HCT116 (cell line): ENCODE measurements at regions not wholly inside any gene's neighbourhood (a gene's known extent, or its start where the extent isn't known, plus 50 kb on each side); places are given as distances from the start of the nearest gene placed in this dataset.

ENCODE experiments used
- ATAC-seq: fragments of 200-7000 bp; cut with Tn5 transposase; 2 replicates; pipeline ENCODE4 v1.9.1; 2020; ENCODE audit warnings: mild to moderate bottlenecking, moderate library complexity
- BruUV-seq: library from RNA; stranded (reverse); fragments of 400-500 nt; replicated peaks from 2 replicates; lab custom pipeline; 2021; lab: Mats Ljungman, UMichigan
- CTCF ChIA-PET: fragments of 300-600 bp; sonication (Branson Sonifier 250); formaldehyde crosslinking; loops from one replicate; lab custom pipeline; 2021; ENCODE audit warnings: antibody characterized with exemption; lab: Charles Lee
- POLR2A ChIA-PET: fragments of 300-600, 350-600 bp; sonication (Branson Sonifier 250); formaldehyde crosslinking; loops from one replicate; lab custom pipeline; 2021; ENCODE audit warnings: antibody characterized with exemption; lab: Charles Lee
- RAD21 ChIA-PET, 2 experiments: fragments of 300-600 bp; sonication (Branson Sonifier 250); formaldehyde crosslinking; loops; one replicate each; lab custom pipeline; 2023; ENCODE audit warnings: low total read pairs in 2 of 2; ENCODE audit not compliant: uncharacterized antibody in 2 of 2, unreplicated experiment in 2 of 2, low non-redundant PET in 1 of 2; lab: Charles Lee
- DNase-seq: peaks from one replicate; pipeline ENCODE4 v3.0.0-alpha.2; 2010; ENCODE audit warnings: low read depth, low spot score
- H2AFZ ChIP-seq: fragments of 200-600 bp; shearing (Covaris generic), sonication (generic); 2 replicates; pipeline ENCODE4 v1.6.1; 2017; ENCODE audit warnings: low read depth, mixed run types, mixed read lengths, antibody characterized with exemption, low read length; ENCODE audit not compliant: poor library complexity, severe bottlenecking
- H3K27ac ChIP-seq: 2 replicates; pipeline ENCODE4 v1.5.1; 2012; ENCODE audit warnings: low read depth, low read length
- H3K27me3 ChIP-seq: fragments of 200-600 bp; sonication (generic); 2 replicates; pipeline ENCODE4 v1.6.1; 2016; ENCODE audit warnings: mixed run types, low read length, mixed read lengths; ENCODE audit not compliant: insufficient read depth
- H3K36me3 ChIP-seq, 2 experiments: fragments of 200-500 bp in 1 of 2; fragments of 200-600 bp in 1 of 2; sonication (Bioruptor generic) in 1 of 2; sonication (generic) in 1 of 2; 2 replicates each; pipeline versions ENCODE4 v1.5.1 to v1.6.1; 2014 to 2016; ENCODE audit warnings: low read length in 2 of 2, inconsistent platforms in 1 of 2, mixed read lengths in 1 of 2, mixed run types in 1 of 2; ENCODE audit not compliant: insufficient read depth in 2 of 2, control insufficient read depth in 1 of 2
- H3K4me1 ChIP-seq, 2 experiments: fragments of 200-600 bp in 1 of 2; sonication (generic) in 1 of 2; 2 replicates each; pipeline versions ENCODE4 v1.5.1 to v1.6.1; 2012 to 2017; ENCODE audit warnings: low read length in 2 of 2, inconsistent platforms in 1 of 2, mild to moderate bottlenecking in 1 of 2, mixed read lengths in 1 of 2, mixed run types in 1 of 2, moderate library complexity in 1 of 2; ENCODE audit not compliant: insufficient read depth in 2 of 2, control insufficient read depth in 1 of 2
- H3K4me2 ChIP-seq: fragments of 200-600 bp; sonication (generic); 2 replicates; pipeline ENCODE4 v1.6.1; 2017; ENCODE audit warnings: mixed run types, low read length, mixed read lengths
- H3K4me3 ChIP-seq, 2 experiments: fragments of 200-600 bp in 1 of 2; sonication (generic) in 1 of 2; replicated peaks in 1 of 2; 2 replicates each; pipeline ENCODE4 v1.5.1; 2011 to 2016; ENCODE audit warnings: low read length in 2 of 2, control low read depth in 1 of 2, low read depth in 1 of 2, mild to moderate bottlenecking in 1 of 2, mixed read lengths in 1 of 2, mixed run types in 1 of 2
- H3K79me2 ChIP-seq: fragments of 200-600 bp; sonication (generic); 2 replicates; pipeline ENCODE4 v1.6.1; 2017; ENCODE audit warnings: mild to moderate bottlenecking, mixed run types, low read length, moderate library complexity, mixed read lengths; ENCODE audit not compliant: insufficient read depth
- H3K9ac ChIP-seq: fragments of 200-600 bp; sonication (generic); 2 replicates; pipeline ENCODE4 v1.6.1; 2016; ENCODE audit warnings: low read length, mixed read lengths
- H3K9me2 ChIP-seq: fragments of 200-600 bp; sonication (generic), shearing (Covaris generic); 2 replicates; pipeline ENCODE4 v1.6.1; 2017; ENCODE audit warnings: mixed run types, mild to moderate bottlenecking, moderate library complexity; ENCODE audit not compliant: insufficient read depth
- H3K9me3 ChIP-seq, 2 experiments: fragments of 200-500 bp in 1 of 2; fragments of 200-600 bp in 1 of 2; sonication (Bioruptor generic) in 1 of 2; sonication (generic) in 1 of 2; 2 replicates each; pipeline ENCODE4 v1.6.1; 2014 to 2017; ENCODE audit warnings: low read length in 2 of 2, mixed read lengths in 2 of 2, inconsistent platforms in 1 of 2, low read depth in 1 of 2, mild to moderate bottlenecking in 1 of 2, mixed run types in 1 of 2, moderate library complexity in 1 of 2; ENCODE audit not compliant: control insufficient read depth in 1 of 2, insufficient read depth in 1 of 2
- H4K20me1 ChIP-seq: fragments of 200-600 bp; sonication (generic), shearing (Covaris generic); 2 replicates; pipeline ENCODE4 v1.6.1; 2017; ENCODE audit warnings: mixed run types, mild to moderate bottlenecking, moderate library complexity; ENCODE audit not compliant: insufficient read depth
- EGR1 ChIP-seq: IDR thresholded peaks from 2 replicates; pipeline ENCODE4 v1.6.1; 2012; ENCODE audit warnings: low read depth
- ELF1 ChIP-seq: IDR thresholded peaks from 2 replicates; pipeline ENCODE4 v1.6.1; 2012; ENCODE audit warnings: low read depth, borderline replicate concordance
- EZH2phosphoT487 ChIP-seq: fragments of 200-600 bp; IDR thresholded peaks from 2 replicates; pipeline ENCODE4 v1.6.1; 2018; ENCODE audit warnings: antibody characterized with exemption, borderline replicate concordance
- JUND ChIP-seq: IDR thresholded peaks from 2 replicates; pipeline ENCODE4 v1.6.1; 2012
- RAD21 ChIP-seq: IDR thresholded peaks from 2 replicates; pipeline ENCODE4 v1.6.1; 2012; ENCODE audit warnings: low read depth, mild to moderate bottlenecking
- SRF ChIP-seq: IDR thresholded peaks from 2 replicates; pipeline ENCODE4 v1.6.1; 2012; ENCODE audit warnings: low read depth
- ZFX ChIP-seq: fragments of 450-650 bp; IDR thresholded peaks from 2 replicates; pipeline ENCODE4 v1.6.1; 2017
- ZNF274 ChIP-seq: fragments of 200-500 bp; sonication (Bioruptor generic); IDR thresholded peaks from 2 replicates; pipeline ENCODE4 v1.6.1; 2014; ENCODE audit warnings: mild to moderate bottlenecking, low read depth, low read length, inconsistent platforms
- intact Hi-C: fragments of 100-400 bp; cut with micrococcal nuclease; formaldehyde crosslinking; loops from 2 replicates; pipeline ENCODE4 v1.10.0; 2022
- TF ChIP-seq, protein P1 (sequence below): IDR thresholded peaks from 2 replicates; pipeline ENCODE4 v1.6.1; 2011; ENCODE audit warnings: mild to moderate bottlenecking, low read length, moderate library complexity; ENCODE audit not compliant: insufficient replicate concordance; ENCODE audit errors: extremely low read depth
- TF ChIP-seq, protein P2 (sequence below): IDR thresholded peaks from 2 replicates; pipeline ENCODE4 v1.6.1; 2012

DNA sequence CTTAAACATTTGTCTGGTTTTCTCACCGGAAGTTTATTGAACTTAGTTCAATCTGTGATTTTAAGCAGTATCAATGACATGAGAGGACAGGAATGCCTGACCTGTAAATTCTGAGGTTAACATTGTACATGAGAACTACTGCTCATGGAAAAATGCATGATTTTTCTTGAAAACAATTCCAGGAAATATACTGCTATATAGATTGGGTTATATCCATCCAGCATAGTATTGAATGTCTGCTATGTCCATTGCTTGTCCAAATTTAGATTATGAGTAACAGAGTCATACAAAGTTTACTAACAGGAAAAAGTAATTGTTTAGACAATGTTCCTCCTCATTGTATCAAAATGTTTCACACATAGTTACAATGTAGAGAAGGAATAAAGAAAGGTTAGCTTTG, 606.8 kb downstream of the DACH1 start:
- no TSS peak for BruUV-seq
- intact Hi-C loops: no loop called here

DNA sequence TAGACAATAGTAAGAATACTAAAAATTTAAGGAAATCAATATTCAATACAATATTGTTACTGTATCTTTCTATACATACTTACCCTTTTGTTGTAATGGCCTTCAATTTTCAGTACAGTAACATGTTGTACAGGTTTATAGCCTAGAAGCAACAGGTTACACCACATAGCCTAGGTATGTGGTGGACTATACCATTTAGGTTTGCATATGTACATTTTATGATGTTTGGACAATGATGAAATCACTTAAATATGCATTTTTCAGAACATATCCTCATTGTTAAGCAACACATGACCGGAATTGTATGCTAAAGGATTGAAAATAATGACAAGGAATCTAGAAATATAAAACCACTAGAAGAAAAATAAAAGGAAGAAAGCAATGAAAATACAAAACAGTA, 611.4 kb downstream of the DACH1 start:
- ChIA-PET POLR2A (no interaction called here), RAD21 (no interaction called here), CTCF (no interaction called here)
- TF ChIP-seq, protein P1, sequence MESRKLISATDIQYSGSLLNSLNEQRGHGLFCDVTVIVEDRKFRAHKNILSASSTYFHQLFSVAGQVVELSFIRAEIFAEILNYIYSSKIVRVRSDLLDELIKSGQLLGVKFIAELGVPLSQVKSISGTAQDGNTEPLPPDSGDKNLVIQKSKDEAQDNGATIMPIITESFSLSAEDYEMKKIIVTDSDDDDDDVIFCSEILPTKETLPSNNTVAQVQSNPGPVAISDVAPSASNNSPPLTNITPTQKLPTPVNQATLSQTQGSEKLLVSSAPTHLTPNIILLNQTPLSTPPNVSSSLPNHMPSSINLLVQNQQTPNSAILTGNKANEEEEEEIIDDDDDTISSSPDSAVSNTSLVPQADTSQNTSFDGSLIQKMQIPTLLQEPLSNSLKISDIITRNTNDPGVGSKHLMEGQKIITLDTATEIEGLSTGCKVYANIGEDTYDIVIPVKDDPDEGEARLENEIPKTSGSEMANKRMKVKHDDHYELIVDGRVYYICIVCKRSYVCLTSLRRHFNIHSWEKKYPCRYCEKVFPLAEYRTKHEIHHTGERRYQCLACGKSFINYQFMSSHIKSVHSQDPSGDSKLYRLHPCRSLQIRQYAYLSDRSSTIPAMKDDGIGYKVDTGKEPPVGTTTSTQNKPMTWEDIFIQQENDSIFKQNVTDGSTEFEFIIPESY: no peak
- TF ChIP-seq EZH2phosphoT487 (no peak), ELF1 (no peak), SRF (no peak), EGR1 (no peak), ZFX (no peak), ZNF274 (no peak), RAD21 (no peak)
- TF ChIP-seq, protein P2, sequence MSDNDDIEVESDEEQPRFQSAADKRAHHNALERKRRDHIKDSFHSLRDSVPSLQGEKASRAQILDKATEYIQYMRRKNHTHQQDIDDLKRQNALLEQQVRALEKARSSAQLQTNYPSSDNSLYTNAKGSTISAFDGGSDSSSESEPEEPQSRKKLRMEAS: no peak
- no peak for DNase-seq
- no TSS peak for BruUV-seq
- Histone ChIP-seq H3K9ac (no peak overlapping the region), H3K27me3 (no peaks in the 10 kb centered on the region), H3K4me3 (no peak overlapping the region), H4K20me1 (no peaks in the 10 kb centered on the region), H3K27ac (no peak overlapping the region), H3K9me3 (no peaks in the 10 kb centered on the region; a peak in 1 of 4 replicates), H3K4me2 (no peak overlapping the region), H2AFZ (no peak overlapping the region), H3K4me1 (no peaks in the 10 kb centered on the region), H3K79me2 (no peaks in the 10 kb centered on the region), H3K9me2 (no peaks in the 10 kb centered on the region), H3K36me3 (no peaks in the 10 kb centered on the region)
- ATAC-seq: no peak
- intact Hi-C loops: no loop called here

More for the DNA sequence above, 606.8 kb downstream of the DACH1 start:
- Histone ChIP-seq H3K36me3 (no peaks in the 10 kb centered on the region), H3K27ac (no peak overlapping the region), H3K27me3 (no peaks in the 10 kb centered on the region), H4K20me1 (no peaks in the 10 kb centered on the region), H3K4me3 (no peak overlapping the region), H3K4me1 (no peaks in the 10 kb centered on the region), H3K9me3 (no peaks in the 10 kb centered on the region; a peak in 1 of 4 replicates), H3K79me2 (no peaks in the 10 kb centered on the region), H3K9me2 (no peaks in the 10 kb centered on the region), H2AFZ (no peak overlapping the region), H3K9ac (no peak overlapping the region)
- ChIA-PET CTCF (no interaction called here), RAD21 (no interaction called here), POLR2A (no interaction called here)
- no peak for ATAC-seq
- TF ChIP-seq ZFX (no peak), JUND (no peak)
- TF ChIP-seq, all 23 proteins: peak for 0
- DNase-seq: no peak
- H3K4me2 ChIP-seq: no peak overlapping the region
